NCI-H774 (cell line): ENCODE measurements at regions not wholly inside any gene's neighbourhood (a gene's known extent, or its start where the extent isn't known, plus 50 kb on each side); places are given as distances from the start of the nearest gene placed in this dataset.
"Not testable (repeated sequence)": the region's sequence is repeated elsewhere in the genome, so short reads cannot be mapped to it uniquely, and the experiment has no call there.

Experiments used
- DNase-seq: peaks from one replicate; lab custom pipeline; 2025; lab: John Stamatoyannopoulos, UW

GRCh38 chr13:18663222-18663621 lies 518.4 kb downstream of the TUBA3C start:
- DNase-seq, result not testable (repeated sequence)

GRCh38 chr13:18643644-18644172 lies 537.9 kb downstream of the TUBA3C start:
- not testable (repeated sequence) for DNase-seq

GRCh38 chr13:18628928-18629327 lies 552.7 kb downstream of the TUBA3C start:
- DNase-seq, result not testable (repeated sequence)

- DNase-seq, result no peak
Observed at GRCh38 chr13:18628428-18628827, 553.2 kb downstream of the TUBA3C start.

GRCh38 chr13:18624061-18624460 lies 557.6 kb downstream of the TUBA3C start:
- DNase-seq, result not testable (repeated sequence)

GRCh38 chr13:18618442-18618841 lies 563.2 kb downstream of the TUBA3C start:
- DNase-seq, result not testable (repeated sequence)

GRCh38 chr13:18610476-18610875 lies 571.1 kb downstream of the TUBA3C start:
- not testable (repeated sequence) for DNase-seq

- not testable (repeated sequence) for DNase-seq
Observed at GRCh38 chr13:18609371-18609770, 572.3 kb downstream of the TUBA3C start.

- DNase-seq, result not testable (repeated sequence)
Observed at GRCh38 chr13:18608851-18609250, 572.8 kb downstream of the TUBA3C start.

GRCh38 chr13:18600366-18600765 lies 581.3 kb downstream of the TUBA3C start:
- DNase-seq, result not testable (repeated sequence)

GRCh38 chr13:18599791-18600211 lies 581.8 kb downstream of the TUBA3C start:
- not testable (repeated sequence) for DNase-seq

- not testable (repeated sequence) for DNase-seq
Observed at GRCh38 chr13:18598543-18598942, 583.1 kb downstream of the TUBA3C start.

GRCh38 chr13:18597940-18598339 lies 583.7 kb downstream of the TUBA3C start:
- not testable (repeated sequence) for DNase-seq

- DNase-seq, result not testable (repeated sequence)
Observed at GRCh38 chr13:18577103-18577502, 604.5 kb downstream of the TUBA3C start.

GRCh38 chr13:18567890-18568289 lies 613.7 kb downstream of the TUBA3C start:
- not testable (repeated sequence) for DNase-seq
